Ishikawa (cell line): ENCODE measurements at regions not wholly inside any gene's neighbourhood (a gene's known extent, or its start where the extent isn't known, plus 50 kb on each side); places are given as distances from the start of the nearest gene placed in this dataset.

Experiments used
- CEBPB ChIP-seq: IDR thresholded peaks from 2 replicates; pipeline ENCODE4 v1.6.1; 2012
- CREB1 ChIP-seq: IDR thresholded peaks from 2 replicates; pipeline ENCODE4 v1.6.1; 2012; ENCODE audit warnings: low read depth
- EP300 ChIP-seq: IDR thresholded peaks from 2 replicates; pipeline ENCODE4 v1.6.1; 2012; ENCODE audit warnings: borderline replicate concordance
- TEAD4 ChIP-seq: IDR thresholded peaks from 2 replicates; pipeline ENCODE4 v1.6.1; 2012
- YY1 ChIP-seq: IDR thresholded peaks from 2 replicates; pipeline ENCODE4 v1.6.1; 2012; ENCODE audit warnings: low read depth
- ZBTB7A ChIP-seq: IDR thresholded peaks from 2 replicates; pipeline ENCODE4 v1.6.1; 2012; ENCODE audit warnings: low read depth
- TF ChIP-seq, protein P1 (sequence below): IDR thresholded peaks from 2 replicates; pipeline ENCODE4 v1.6.1; 2012

DNA sequence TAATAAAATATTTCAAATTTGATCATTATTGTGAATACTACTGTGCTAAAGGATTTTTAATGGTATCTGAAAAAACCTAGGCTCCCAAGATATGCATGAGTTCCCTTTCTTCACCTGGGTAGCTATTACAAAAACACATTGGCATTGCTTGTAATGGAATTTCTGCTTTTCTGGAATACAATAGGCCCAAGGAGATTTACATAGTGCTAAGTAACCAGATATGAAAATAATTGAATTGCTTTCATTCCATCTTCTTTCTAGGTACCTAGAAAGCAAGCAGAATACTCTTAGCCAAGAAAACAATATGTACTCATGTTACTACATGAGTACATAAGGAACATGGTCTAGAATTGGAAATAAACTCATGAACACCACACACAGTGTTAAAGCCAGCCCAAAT, 291.9 kb downstream of the KCNC2 start:
- TF ChIP-seq CREB1 (no peak), CEBPB (no peak), YY1 (no peak), TEAD4 (peak; percentile 85), ZBTB7A (no peak), EP300 (peak; percentile 80; the same call in 1 of the 2 replicates)
- TF ChIP-seq, protein P1, sequence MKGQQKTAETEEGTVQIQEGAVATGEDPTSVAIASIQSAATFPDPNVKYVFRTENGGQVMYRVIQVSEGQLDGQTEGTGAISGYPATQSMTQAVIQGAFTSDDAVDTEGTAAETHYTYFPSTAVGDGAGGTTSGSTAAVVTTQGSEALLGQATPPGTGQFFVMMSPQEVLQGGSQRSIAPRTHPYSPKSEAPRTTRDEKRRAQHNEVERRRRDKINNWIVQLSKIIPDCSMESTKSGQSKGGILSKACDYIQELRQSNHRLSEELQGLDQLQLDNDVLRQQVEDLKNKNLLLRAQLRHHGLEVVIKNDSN = no peak
